Lung (tissue), 11 donors: ENCODE measurements at regions not wholly inside any gene's neighbourhood (a gene's known extent, or its start where the extent isn't known, plus 50 kb on each side); places are given as distances from the start of the nearest gene placed in this dataset.

ENCODE experiments used
- ATAC-seq: fragments of 200-7000 bp; cut with Tn5 transposase; one replicate; pipeline ENCODE4 v1.9.1; 2020; ENCODE audit warnings: moderate number of reproducible peaks; ENCODE audit not compliant: insufficient read depth, low FRiP score
- DNase-seq, 3 donors: peaks; one replicate each; pipeline ENCODE4 v3.0.0-alpha.2; 2013 to 2017
- H3K27ac ChIP-seq, 2 donors: one replicate each; pipeline ENCODE4 v1.5.1; 2013; ENCODE audit warnings: mild to moderate bottlenecking in 2 of 2, moderate library complexity in 2 of 2, control low read depth in 1 of 2, inconsistent platforms in 1 of 2, low read depth in 1 of 2, low read length in 1 of 2
- H3K27me3 ChIP-seq, 3 donors: one replicate each; pipeline ENCODE4 v1.5.1; 2013; ENCODE audit warnings: low read length in 2 of 3; ENCODE audit not compliant: control insufficient read depth in 3 of 3, insufficient read depth in 3 of 3
- H3K36me3 ChIP-seq, 4 donors: one replicate each; pipeline ENCODE4 v1.5.1; 2013; ENCODE audit warnings: low read length in 4 of 4, mild to moderate bottlenecking in 1 of 4, moderate library complexity in 1 of 4; ENCODE audit not compliant: control insufficient read depth in 4 of 4, insufficient read depth in 4 of 4
- H3K4me1 ChIP-seq, 5 donors: one replicate each; pipeline ENCODE4 v1.5.1; 2013; ENCODE audit warnings: low read length in 5 of 5, mild to moderate bottlenecking in 2 of 5, moderate library complexity in 1 of 5; ENCODE audit not compliant: control insufficient read depth in 5 of 5, insufficient read depth in 5 of 5
- H3K4me3 ChIP-seq: one replicate; pipeline ENCODE4 v1.5.1; 2013; ENCODE audit warnings: mild to moderate bottlenecking, control low read depth, moderate library complexity
- H3K9ac ChIP-seq, 2 donors: one replicate each; pipeline ENCODE4 v1.5.1; 2013; ENCODE audit warnings: low read length in 2 of 2, control low read depth in 1 of 2; ENCODE audit not compliant: insufficient read depth in 1 of 2
- H3K9me3 ChIP-seq, 4 donors: one replicate each; pipeline ENCODE4 v1.5.1; 2013; ENCODE audit warnings: low read length in 3 of 4, mild to moderate bottlenecking in 1 of 4, moderate library complexity in 1 of 4; ENCODE audit not compliant: control insufficient read depth in 4 of 4, insufficient read depth in 3 of 4
- CTCF ChIP-seq: IDR thresholded peaks from 2 replicates; pipeline ENCODE4 v1.5.1; 2012; ENCODE audit warnings: mild to moderate bottlenecking; ENCODE audit errors: control extremely low read depth, extremely low read depth
- WGBS, 2 donors: extraction: QIAGEN DNeasy Blood & Tissue Kit; methylation state at CpG; one replicate each; pipeline ENCODE4 v1.1.7; 2013; 5-methylcytosine and 5-hydroxymethylcytosine counted together
- donor health status: control.
- donor health status: control.
- donor health status: Bipolar disorder and iron deficiency.
- donor health status: healthy.
- donor health status: DM: yes; HTN: yes; CAD: no.

GRCh38 chr17:83151056-83151441 is 71.6 kb downstream of the METRNL start:
- TF ChIP-seq CTCF = no peak
- DNase-seq (no peak), ATAC-seq (no peak)
- Histone ChIP-seq H3K27me3 (no peaks in the 10 kb centered on the region), H3K36me3 (no peaks in the 10 kb centered on the region), H3K9me3 (no peaks in the 10 kb centered on the region), H3K27ac (no peak overlapping the region), H3K4me1 (peaks cover 0 to 25% (median 4%) of the 10 kb centered on the region in 5 donors), H3K4me3 (no peak overlapping the region), H3K9ac (no peak overlapping the region)
- 88 to 92% methylated on average over 16 of the region's 16 CpGs for WGBS, 2 donors

GRCh38 chr17:83151442-83152226 is 72.2 kb downstream of the METRNL start:
- Histone ChIP-seq H3K9me3 (no peaks in the 10 kb centered on the region), H3K4me1 (peaks cover 0 to 25% (median 4%) of the 10 kb centered on the region in 5 donors), H3K27ac (no peak overlapping the region), H3K9ac (no peak overlapping the region), H3K27me3 (no peaks in the 10 kb centered on the region), H3K4me3 (no peak overlapping the region), H3K36me3 (no peaks in the 10 kb centered on the region)
- no peak for TF ChIP-seq CTCF
- WGBS, 2 donors = 68 to 76% methylated on average over 32 of the region's 32 CpGs
- ATAC-seq = no peak
- peak; percentile 40 to 57 (median 44) for DNase-seq

- ATAC-seq = no peak
- H3K4me1 ChIP-seq = peaks cover 0 to 25% (median 4%) of the 10 kb centered on the region in 5 donors
- TF ChIP-seq CTCF = no peak
- no peaks in the 10 kb centered on the region for H3K27me3 ChIP-seq
- 90 to 96% methylated on average over 31 of the region's 31 CpGs for WGBS, 2 donors
- H3K9me3 ChIP-seq = no peaks in the 10 kb centered on the region
- no peaks in the 10 kb centered on the region for H3K36me3 ChIP-seq
- H3K27ac ChIP-seq = no peak overlapping the region
- no peak for DNase-seq
- H3K4me3 ChIP-seq = no peak overlapping the region
- H3K9ac ChIP-seq = no peak overlapping the region
Measured at GRCh38 chr17:83152227-83152744, 72.9 kb downstream of the METRNL start.
